Stimulated activated CD8-positive, alpha-beta memory T cell treated with anti-CD3 and anti-CD28 coated beads, Interleukin-15, amount 100 ng/mL, for 1 hour (primary cell): ENCODE measurements at regions not wholly inside any gene's neighbourhood (a gene's known extent, or its start where the extent isn't known, plus 50 kb on each side); places are given as distances from the start of the nearest gene placed in this dataset.

ENCODE experiments used
- DNase-seq: peaks from one replicate; pipeline ENCODE4 v3.0.0-alpha.2; 2020; ENCODE audit warnings: low read depth

DNA sequence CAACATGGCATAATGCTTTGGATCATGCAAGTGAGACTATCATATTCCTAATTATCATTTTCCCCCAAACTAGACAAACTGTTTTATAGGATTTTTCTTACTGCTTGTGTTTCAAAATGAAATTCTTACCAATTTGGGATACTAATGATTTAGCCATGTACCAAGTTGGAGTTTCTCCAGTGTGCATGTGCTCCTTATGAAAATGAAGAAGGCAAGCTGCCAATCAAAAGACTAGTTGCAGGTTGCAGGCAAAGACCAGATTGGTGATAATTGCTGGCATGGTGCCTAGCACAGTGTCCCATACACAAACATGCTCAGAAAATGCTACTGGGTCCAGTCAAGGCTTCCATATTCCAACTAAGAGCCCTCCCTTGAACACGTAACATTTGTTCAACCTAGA is 771.8 kb upstream of the FANCL start:
- no peak for DNase-seq

- no peak for DNase-seq
Observed at GRCh38 chr2:59012234-59012633, 771.1 kb upstream of the FANCL start.

DNA sequence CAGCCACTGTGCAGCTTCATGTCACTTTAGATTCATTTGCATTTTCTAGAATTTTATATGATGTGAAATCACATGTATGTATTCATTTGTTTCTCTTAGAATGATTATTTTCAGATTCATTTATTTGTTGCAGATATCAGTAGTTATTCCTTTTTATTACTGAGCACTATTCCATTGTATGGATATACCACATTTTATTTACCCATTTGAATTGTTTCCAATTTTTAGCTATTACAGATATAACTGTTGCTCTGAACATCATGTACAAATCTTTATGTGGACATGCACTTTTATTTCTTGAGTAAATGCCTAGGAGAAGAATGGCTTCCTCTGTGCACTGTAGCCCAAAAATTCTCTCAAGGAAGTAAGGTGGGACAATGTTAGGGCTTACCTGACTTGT is 767.8 kb upstream of the FANCL start:
- no peak for DNase-seq

- DNase-seq: no peak
Observed at GRCh38 chr2:59005836-59006615, 764.9 kb upstream of the FANCL start.

- no peak for DNase-seq
Observed at GRCh38 chr2:59004621-59005020, 763.5 kb upstream of the FANCL start.

GRCh38 chr2:59000796-59001195 is 759.7 kb upstream of the FANCL start:
- DNase-seq: no peak

GRCh38 chr2:58992062-58992706 is 751.1 kb upstream of the FANCL start:
- DNase-seq: no peak

DNA sequence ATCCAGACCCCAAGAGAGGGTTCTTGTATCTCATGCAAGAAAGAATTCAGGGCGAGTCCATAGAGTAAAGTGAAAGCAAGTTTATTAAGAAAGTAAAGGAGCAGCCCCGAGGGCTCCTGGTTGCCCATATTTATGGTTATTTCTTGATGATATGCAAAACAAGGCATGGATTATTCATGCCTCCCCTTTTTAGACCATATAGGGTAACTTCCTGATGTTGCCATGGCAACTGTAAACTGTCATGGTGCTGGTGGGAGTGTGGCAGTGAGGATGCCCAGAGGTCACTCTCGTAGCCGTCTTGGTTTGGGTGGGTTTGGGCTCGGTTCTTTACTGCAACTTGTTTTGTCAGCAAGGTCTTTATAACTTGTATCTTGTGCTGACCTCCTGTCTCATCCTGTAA is 750.2 kb upstream of the FANCL start:
- DNase-seq: no peak

GRCh38 chr2:58985541-58985940 is 744.4 kb upstream of the FANCL start:
- DNase-seq: no peak

- DNase-seq: no peak
Observed at GRCh38 chr2:58984731-58985130, 743.6 kb upstream of the FANCL start.

DNA sequence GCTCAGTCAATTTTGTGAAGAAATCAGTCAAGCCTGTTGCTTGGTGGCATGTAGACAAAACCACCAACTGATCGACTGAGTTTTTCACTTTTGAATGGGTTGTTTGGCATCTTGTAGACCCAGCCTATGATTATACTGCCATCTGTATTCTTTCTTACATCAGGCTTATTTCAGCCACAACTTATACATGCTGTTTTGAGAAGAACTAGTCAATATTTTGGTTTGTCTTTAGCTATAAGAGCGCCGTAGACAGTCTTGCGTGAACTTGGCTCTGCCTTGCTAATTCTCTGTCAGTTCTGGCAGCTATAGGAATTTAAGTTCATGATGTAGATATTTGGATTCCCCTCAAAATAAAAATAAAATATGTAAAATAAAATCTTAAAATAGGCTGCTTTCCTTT is 742.0 kb upstream of the FANCL start:
- DNase-seq: no peak

- DNase-seq: no peak
Observed at GRCh38 chr2:58981237-58981636, 740.1 kb upstream of the FANCL start.

DNA sequence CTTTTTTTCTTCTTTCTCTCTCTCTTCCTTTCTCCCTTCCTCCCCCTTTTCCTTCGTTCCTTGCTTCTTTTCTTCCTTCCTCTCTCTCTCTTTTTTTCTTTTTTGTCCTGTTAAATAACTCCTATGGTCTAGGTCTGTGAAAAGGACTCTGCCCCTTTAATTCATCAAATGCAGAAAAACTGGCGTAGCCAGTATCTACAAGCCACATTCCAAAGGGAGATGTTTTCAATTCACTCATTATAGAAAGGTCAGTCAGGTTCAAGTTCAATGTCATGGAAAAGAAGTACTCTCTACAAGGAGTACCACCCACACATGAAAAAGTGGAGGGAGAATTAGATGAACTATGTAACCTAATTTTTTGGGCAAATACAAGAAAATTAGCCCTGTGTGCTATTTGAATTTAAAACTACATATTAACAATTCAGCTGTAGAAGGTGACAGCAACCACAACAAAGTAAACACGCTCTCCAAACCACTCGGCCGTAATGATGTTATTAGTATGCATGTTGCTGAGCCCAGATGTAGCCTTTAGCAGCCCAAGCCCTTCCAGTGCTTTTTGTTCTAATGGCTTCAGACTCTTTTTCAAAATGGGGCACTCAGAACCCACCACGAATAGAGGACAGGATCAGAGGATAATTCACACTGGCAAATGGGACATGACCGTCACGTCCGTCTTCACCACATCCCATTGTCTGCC is 735.4 kb upstream of the FANCL start:
- DNase-seq: no peak

GRCh38 chr2:58974881-58975280 is 733.8 kb upstream of the FANCL start:
- DNase-seq: no peak

DNA sequence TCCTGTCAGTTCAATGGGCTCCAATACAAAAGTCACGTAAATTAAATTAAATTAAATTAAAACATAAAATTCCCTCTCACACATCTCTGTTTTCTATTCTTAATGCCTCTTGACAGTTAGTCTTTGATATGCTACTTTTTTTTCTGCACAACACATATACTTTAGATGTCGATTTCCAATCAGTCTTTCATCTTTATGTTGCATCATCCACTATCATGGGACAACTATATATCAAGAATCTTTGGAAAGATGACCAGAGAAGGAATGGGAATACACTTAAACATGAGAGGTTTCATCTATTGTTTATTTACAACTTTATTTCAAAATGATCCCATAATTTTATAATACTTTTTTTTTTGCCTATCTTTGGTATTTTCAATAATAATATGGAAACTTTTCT is 733.3 kb upstream of the FANCL start:
- no peak for DNase-seq

DNA sequence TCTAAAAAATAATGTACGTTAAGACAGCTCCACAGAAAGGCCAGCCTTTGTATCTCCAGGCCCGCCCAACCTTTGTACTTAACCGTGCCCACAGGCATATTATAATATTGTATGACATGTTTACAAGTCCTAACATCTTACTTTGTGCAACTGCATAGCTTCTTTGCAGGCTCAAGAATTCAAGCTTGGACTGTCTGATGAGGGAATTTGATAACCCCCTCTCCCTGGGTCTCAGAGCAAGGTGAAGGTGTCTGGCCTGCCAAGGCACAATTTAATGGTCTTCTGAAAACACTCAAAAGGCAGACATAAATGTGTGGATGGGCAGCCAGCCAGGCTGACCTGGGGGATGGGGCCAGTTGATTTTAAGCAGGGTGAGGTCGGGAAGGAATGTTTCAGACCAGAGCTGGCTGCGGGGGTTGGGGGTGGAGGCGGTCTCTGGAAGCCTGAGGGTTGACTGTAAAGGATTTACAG is 732.7 kb upstream of the FANCL start:
- DNase-seq: no peak

- no peak for DNase-seq
Observed at GRCh38 chr2:58972737-58973136, 731.6 kb upstream of the FANCL start.

DNA sequence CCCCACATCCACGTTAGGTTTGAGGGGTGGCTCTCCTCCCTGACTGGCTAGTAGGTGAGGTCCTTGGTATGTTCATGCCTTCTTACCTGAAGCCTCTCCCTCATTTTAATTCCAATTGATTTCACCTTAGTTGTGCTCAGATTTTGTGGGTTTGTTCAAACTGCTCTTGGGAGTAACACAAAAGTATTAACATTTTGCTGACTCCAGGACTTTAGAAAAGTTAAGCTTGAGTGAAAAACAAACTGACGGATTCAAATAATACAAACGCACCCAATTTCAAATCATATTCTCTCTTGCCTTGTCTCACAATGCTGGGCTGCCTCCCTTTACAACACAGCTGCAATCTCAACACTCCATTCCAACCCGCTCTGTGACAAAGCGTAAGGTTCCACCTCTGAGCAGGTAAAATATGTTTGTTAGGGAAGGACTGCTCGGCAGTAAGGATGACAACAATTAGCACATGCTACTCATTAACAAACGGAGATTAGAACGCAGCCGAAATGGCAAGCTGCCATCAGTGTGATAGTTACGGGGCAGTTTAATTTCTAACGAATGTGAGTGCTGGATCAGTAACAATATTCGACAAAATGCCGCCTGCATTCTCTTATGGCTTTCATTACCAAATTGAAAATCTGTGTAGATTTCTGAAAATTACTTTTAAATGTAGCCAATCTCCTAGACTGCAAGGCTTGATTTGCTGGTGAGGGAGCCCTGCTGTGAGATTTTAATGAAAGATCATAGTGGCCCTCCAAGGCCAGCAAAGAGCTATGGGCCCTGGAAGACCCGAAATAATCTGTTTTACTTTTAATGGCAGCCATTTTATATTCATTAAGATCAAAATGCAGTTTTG is 730.6 kb upstream of the FANCL start:
- DNase-seq: no peak

GRCh38 chr2:58970365-58970764 is 729.2 kb upstream of the FANCL start:
- DNase-seq: no peak

DNA sequence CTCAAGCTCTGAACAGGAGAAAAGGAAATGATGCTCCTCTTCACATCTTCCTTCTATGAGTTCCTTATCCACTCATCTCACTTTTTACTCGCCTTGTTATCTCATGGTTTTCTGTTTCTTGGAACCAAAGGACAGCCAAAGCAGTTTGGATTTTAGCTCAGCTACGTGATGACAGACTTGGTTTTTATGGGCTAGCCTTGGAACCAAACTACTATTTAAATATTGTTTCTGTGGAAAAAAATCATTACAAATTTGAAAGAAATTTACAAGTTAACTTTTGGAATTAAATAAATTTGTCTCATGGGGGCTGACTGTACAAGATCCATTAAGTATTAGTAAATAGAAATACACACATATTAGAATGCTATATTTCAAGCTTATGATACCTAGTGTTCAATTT is 727.8 kb upstream of the FANCL start:
- no peak for DNase-seq

GRCh38 chr2:58967736-58968135 is 726.6 kb upstream of the FANCL start:
- no peak for DNase-seq

DNA sequence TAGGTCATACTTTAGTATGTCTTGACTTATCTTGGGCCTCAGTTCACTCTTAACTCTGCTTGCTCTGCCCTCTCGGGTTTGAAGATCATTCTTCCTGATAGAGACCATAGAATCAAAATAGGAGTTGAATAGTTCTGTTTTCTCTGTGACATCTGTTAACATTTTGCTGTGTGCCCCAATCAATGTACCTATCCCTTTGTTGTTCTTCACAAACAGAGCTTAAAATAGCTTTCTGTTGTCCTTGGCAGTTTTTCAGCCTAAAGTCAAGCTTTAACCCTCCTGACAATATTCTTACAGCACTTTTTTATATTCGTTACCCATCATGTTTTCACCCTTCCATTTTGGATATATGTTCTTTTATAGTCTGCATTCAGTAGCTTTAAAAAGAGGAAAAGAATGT is 724.5 kb upstream of the FANCL start:
- no peak for DNase-seq
